HepG2 (cell line): ENCODE measurements at regions not wholly inside any gene's neighbourhood (a gene's known extent, or its start where the extent isn't known, plus 50 kb on each side); places are given as distances from the start of the nearest gene placed in this dataset.

Experiments used
- ATAC-seq: fragments of 200-7000 bp; cut with Tn5 transposase; 3 replicates; pipeline ENCODE4 v1.9.1; 2020; ENCODE audit warnings: mild to moderate bottlenecking, moderate library complexity
- BruUV-seq: library from RNA; stranded (reverse); fragments of 400-500 nt; replicated peaks from 2 replicates; lab custom pipeline; 2021; lab: Mats Ljungman, UMichigan
- CTCF ChIA-PET: fragments of 300-600 bp; formaldehyde crosslinking; extraction: SDS; loops from one replicate; lab custom pipeline; 2021; ENCODE audit warnings: low total read pairs, inconsistent platforms, low intra/inter-chr PET ratio; lab: Yijun Ruan, JAX
- POLR2A ChIA-PET: fragments of 350-600 bp; sonication (Branson Sonifier 250); formaldehyde crosslinking; loops from one replicate; lab custom pipeline; 2020; ENCODE audit warnings: antibody characterized with exemption, inconsistent platforms; lab: Yijun Ruan, JAX
- DNase-seq: peaks from one replicate; pipeline ENCODE4 v3.0.0-alpha.2; 2015; ENCODE audit warnings: low spot score
- FAIRE-seq: peaks from 3 replicates; lab custom pipeline; 2011; peaks lifted over from hg19 to GRCh38; lab: Jason Lieb, UNC
- H2AFZ ChIP-seq: one replicate; pipeline ENCODE4 v1.6.1; 2011; ENCODE audit warnings: low read length, inconsistent platforms
- H3K27ac ChIP-seq: fragments of 300-600 bp; 3 replicates; pipeline ENCODE4 v1.8.0; 2011; ENCODE audit warnings: mixed run types, mild to moderate bottlenecking, mixed read lengths, low read length, inconsistent platforms; ENCODE audit not compliant: insufficient read depth; ENCODE audit errors: extremely low read length
- H3K27me3 ChIP-seq, 2 experiments: fragments of 200-600 bp in 1 of 2; 2 replicates in 1 of 2; 3 replicates in 1 of 2; pipeline versions ENCODE4 v1.6.0 to v1.8.0; 2011; ENCODE audit warnings: low read length in 2 of 2, mild to moderate bottlenecking in 2 of 2, moderate library complexity in 2 of 2, inconsistent platforms in 1 of 2; ENCODE audit not compliant: insufficient read depth in 2 of 2, control insufficient read depth in 1 of 2
- H3K36me3 ChIP-seq, 2 experiments: fragments of 200-600 bp in 1 of 2; replicated peaks in 1 of 2; 2 replicates in 1 of 2; 3 replicates in 1 of 2; pipeline versions ENCODE4 v1.5.1 to v1.8.0; 2011; ENCODE audit warnings: low read length in 2 of 2, inconsistent platforms in 1 of 2; ENCODE audit not compliant: insufficient read depth in 2 of 2, control insufficient read depth in 1 of 2
- H3K4me1 ChIP-seq: 2 replicates; pipeline ENCODE4 v1.5.1; 2012; ENCODE audit warnings: low read length, inconsistent platforms; ENCODE audit not compliant: insufficient read depth
- H3K4me2 ChIP-seq: 2 replicates; pipeline ENCODE4 v1.6.0; 2011; ENCODE audit warnings: low read depth, low read length, inconsistent platforms
- H3K4me3 ChIP-seq, 3 experiments: fragments of 200-600 bp in 1 of 3; sonication (generic), shearing (Covaris generic) in 1 of 3; replicated peaks in 1 of 3; 2 replicates each; pipeline ENCODE4 v1.5.1; 2011 to 2016; ENCODE audit warnings: low read length in 3 of 3, inconsistent platforms in 2 of 3, low read depth in 2 of 3, mild to moderate bottlenecking in 2 of 3, control low read depth in 1 of 3, mixed read lengths in 1 of 3; ENCODE audit not compliant: insufficient read depth in 1 of 3
- H3K79me2 ChIP-seq: one replicate; pipeline ENCODE4 v1.6.1; 2011; ENCODE audit warnings: low read length, inconsistent platforms; ENCODE audit not compliant: insufficient read depth
- H3K9ac ChIP-seq: 2 replicates; pipeline ENCODE4 v1.6.0; 2011; ENCODE audit warnings: mild to moderate bottlenecking, low read depth, low read length, inconsistent platforms; ENCODE audit not compliant: insufficient read depth
- H3K9me3 ChIP-seq: 2 replicates; pipeline ENCODE4 v1.5.1; 2012; ENCODE audit warnings: mild to moderate bottlenecking, low read length
- H4K20me1 ChIP-seq: 2 replicates; pipeline ENCODE4 v1.6.0; 2011; ENCODE audit warnings: inconsistent platforms, mild to moderate bottlenecking, low read length, moderate library complexity; ENCODE audit not compliant: insufficient read depth
- ATF1 ChIP-seq: IDR thresholded peaks from 2 replicates; pipeline ENCODE4 v1.6.1; 2016; ENCODE audit warnings: mild to moderate bottlenecking, control low read depth
- FOSL2 ChIP-seq: sonication (generic); formaldehyde crosslinking; IDR thresholded peaks from 2 replicates; pipeline ENCODE4 v1.4.0; 2020; ENCODE audit warnings: missing genetic modification reagents
- JUND ChIP-seq: sonication (generic); formaldehyde crosslinking; IDR thresholded peaks from 2 replicates; pipeline ENCODE4 v1.8.0; 2022; ENCODE audit warnings: mild to moderate bottlenecking, missing genetic modification reagents
- MED1 ChIP-seq: sonication (generic); formaldehyde crosslinking; IDR thresholded peaks from 2 replicates; pipeline ENCODE4 v1.4.0; 2020; ENCODE audit warnings: missing genetic modification reagents
- NR2F6 ChIP-seq, 2 experiments: IDR thresholded peaks; 2 replicates each; pipeline ENCODE4 v1.6.1; 2016; ENCODE audit warnings: antibody characterized with exemption in 1 of 2, mild to moderate bottlenecking in 1 of 2
- POLR2AphosphoS2 ChIP-seq: IDR thresholded peaks from 2 replicates; pipeline ENCODE4 v1.6.1; 2011; ENCODE audit warnings: low read depth, low read length, improper control_type of control experiment
- RBFOX2 ChIP-seq: fragments of 200-400 bp; formaldehyde crosslinking; IDR thresholded peaks from 2 replicates; pipeline ENCODE4 v1.6.1; 2017; ENCODE audit warnings: low read depth, mild to moderate bottlenecking, low read length
- SOX13 ChIP-seq, 3 experiments: fragments of 450-650 bp in 1 of 3; sonication (generic) in 1 of 3; formaldehyde crosslinking in 1 of 3; IDR thresholded peaks in 2 of 3; conservative IDR thresholded peaks in 1 of 3; 2 replicates each; pipeline versions ENCODE4 v1.5.0 to v1.6.1; 2016 to 2020; ENCODE audit warnings: antibody characterized with exemption in 1 of 3, mild to moderate bottlenecking in 1 of 3, missing compliant biosample characterization in 1 of 3, missing genetic modification reagents in 1 of 3, moderate library complexity in 1 of 3
- SP5 ChIP-seq: IDR thresholded peaks from 2 replicates; pipeline ENCODE4 v1.6.1; 2016; ENCODE audit warnings: low read depth, borderline replicate concordance
- SRSF1 ChIP-seq: fragments of 200-400 bp; formaldehyde crosslinking; optimal IDR thresholded peaks from 2 replicates; pipeline ENCODE3; 2017; ENCODE audit warnings: mild to moderate bottlenecking, low read depth, low read length, moderate library complexity
- ZNF335 ChIP-seq: sonication (generic); formaldehyde crosslinking; IDR thresholded peaks from 2 replicates; pipeline ENCODE4 v1.4.0; 2020; ENCODE audit warnings: missing genetic modification reagents
- ZNF639 ChIP-seq: conservative IDR thresholded peaks from 2 replicates; pipeline ENCODE4 v1.6.1; 2018; ENCODE audit warnings: missing genetic modification reagents
- ZSCAN30 ChIP-seq: sonication (generic); formaldehyde crosslinking; IDR thresholded peaks from 2 replicates; pipeline ENCODE4 v1.5.0; 2020; ENCODE audit warnings: mild to moderate bottlenecking, missing genetic modification reagents
- WGBS: methylation state at CpG from one replicate; pipeline ENCODE4 v1.1.6; 2017; ENCODE audit warnings: low lambda C conversion rate; 5-methylcytosine and 5-hydroxymethylcytosine counted together
- in situ Hi-C: cut with HindIII; loops from 2 replicates; pipeline ENCODE4 v1.10.0; 2017; ENCODE audit warnings: low pct_unique_long_range_greater_than_20kb; ENCODE audit not compliant: extremely low pct_ligation_motif_present
- intact Hi-C: fragments of 100-400 bp; cut with micrococcal nuclease; formaldehyde crosslinking; loops from one replicate; pipeline ENCODE4 v1.10.0; 2022; ENCODE audit not compliant: unreplicated experiment
- TF ChIP-seq, protein P1 (sequence below): sonication (generic); formaldehyde crosslinking; IDR thresholded peaks from 2 replicates; pipeline ENCODE4 v1.4.0; 2020; ENCODE audit warnings: mild to moderate bottlenecking, missing genetic modification reagents

- peak; percentile 69 for FAIRE-seq
- ChIA-PET POLR2A (interaction anchor here (0.6 to 0.7 kb wide), 2 partner anchors 19 to 333 kb away, joined by 3 read pairs; no protein-coding TSS in a partner anchor), CTCF (no interaction called here)
- ATAC-seq, result peak; percentile 88
- no peaks in the 10 kb centered on the region for H3K9me3 ChIP-seq
- no peak overlapping the region for H2AFZ ChIP-seq
- H4K20me1 ChIP-seq, result no peaks in the 10 kb centered on the region
- peak; percentile 88 for DNase-seq
- H3K79me2 ChIP-seq, result no peaks in the 10 kb centered on the region
- H3K27me3 ChIP-seq, result no peaks in the 10 kb centered on the region
- H3K36me3 ChIP-seq, result no peaks in the 10 kb centered on the region
- no peak overlapping the region for H3K9ac ChIP-seq
- intact Hi-C loops, result loop anchor here (5.0 kb wide), 3 partner anchors 55 to 335 kb away; no protein-coding TSS in a partner anchor
- no TSS peak for BruUV-seq
- 5% methylated on average over 12 of the region's 13 CpGs for WGBS
- peaks cover 52% of the 10 kb centered on the region for H3K4me1 ChIP-seq
- H3K4me3 ChIP-seq, result peak overlapping the region; percentile 4 to 53 (median 28); a peak in 4 of 6 replicates
- in situ Hi-C loops, result no loop called here
- peak overlapping the region; percentile 10 for H3K27ac ChIP-seq
- peak overlapping the region; percentile 80 for H3K4me2 ChIP-seq
- no peak for TF ChIP-seq ATF1 (CRISPR knock-in tag)
- TF ChIP-seq JUND (CRISPR knock-in tag), result peak; percentile 65
- no peak for TF ChIP-seq ZNF639 (CRISPR knock-in tag)
- no peak for TF ChIP-seq SRSF1
- TF ChIP-seq NR2F6 (IDR thresholded peaks at IDR 0.05), result peak; percentile 63
- peak; percentile 75 for TF ChIP-seq NR2F6 (CRISPR knock-in tag; IDR thresholded peaks at IDR 0.05)
- no peak for TF ChIP-seq ZSCAN30 (CRISPR knock-in tag)
- peak; percentile 60 for TF ChIP-seq SP5 (CRISPR knock-in tag)
- peak; percentile 96 for TF ChIP-seq FOSL2
- no peak for TF ChIP-seq SOX13 (IDR thresholded peaks at IDR 0.05)
- 0 out of 4 replicates have a peak, but pooled peaks of 1 of the 2 experiments have one; percentile 30 for TF ChIP-seq SOX13 (CRISPR knock-in tag; conservative IDR thresholded peaks at IDR 0.05 in 1 of 2, IDR thresholded peaks at IDR 0.05 in 1 of 2)
- TF ChIP-seq, protein P1, sequence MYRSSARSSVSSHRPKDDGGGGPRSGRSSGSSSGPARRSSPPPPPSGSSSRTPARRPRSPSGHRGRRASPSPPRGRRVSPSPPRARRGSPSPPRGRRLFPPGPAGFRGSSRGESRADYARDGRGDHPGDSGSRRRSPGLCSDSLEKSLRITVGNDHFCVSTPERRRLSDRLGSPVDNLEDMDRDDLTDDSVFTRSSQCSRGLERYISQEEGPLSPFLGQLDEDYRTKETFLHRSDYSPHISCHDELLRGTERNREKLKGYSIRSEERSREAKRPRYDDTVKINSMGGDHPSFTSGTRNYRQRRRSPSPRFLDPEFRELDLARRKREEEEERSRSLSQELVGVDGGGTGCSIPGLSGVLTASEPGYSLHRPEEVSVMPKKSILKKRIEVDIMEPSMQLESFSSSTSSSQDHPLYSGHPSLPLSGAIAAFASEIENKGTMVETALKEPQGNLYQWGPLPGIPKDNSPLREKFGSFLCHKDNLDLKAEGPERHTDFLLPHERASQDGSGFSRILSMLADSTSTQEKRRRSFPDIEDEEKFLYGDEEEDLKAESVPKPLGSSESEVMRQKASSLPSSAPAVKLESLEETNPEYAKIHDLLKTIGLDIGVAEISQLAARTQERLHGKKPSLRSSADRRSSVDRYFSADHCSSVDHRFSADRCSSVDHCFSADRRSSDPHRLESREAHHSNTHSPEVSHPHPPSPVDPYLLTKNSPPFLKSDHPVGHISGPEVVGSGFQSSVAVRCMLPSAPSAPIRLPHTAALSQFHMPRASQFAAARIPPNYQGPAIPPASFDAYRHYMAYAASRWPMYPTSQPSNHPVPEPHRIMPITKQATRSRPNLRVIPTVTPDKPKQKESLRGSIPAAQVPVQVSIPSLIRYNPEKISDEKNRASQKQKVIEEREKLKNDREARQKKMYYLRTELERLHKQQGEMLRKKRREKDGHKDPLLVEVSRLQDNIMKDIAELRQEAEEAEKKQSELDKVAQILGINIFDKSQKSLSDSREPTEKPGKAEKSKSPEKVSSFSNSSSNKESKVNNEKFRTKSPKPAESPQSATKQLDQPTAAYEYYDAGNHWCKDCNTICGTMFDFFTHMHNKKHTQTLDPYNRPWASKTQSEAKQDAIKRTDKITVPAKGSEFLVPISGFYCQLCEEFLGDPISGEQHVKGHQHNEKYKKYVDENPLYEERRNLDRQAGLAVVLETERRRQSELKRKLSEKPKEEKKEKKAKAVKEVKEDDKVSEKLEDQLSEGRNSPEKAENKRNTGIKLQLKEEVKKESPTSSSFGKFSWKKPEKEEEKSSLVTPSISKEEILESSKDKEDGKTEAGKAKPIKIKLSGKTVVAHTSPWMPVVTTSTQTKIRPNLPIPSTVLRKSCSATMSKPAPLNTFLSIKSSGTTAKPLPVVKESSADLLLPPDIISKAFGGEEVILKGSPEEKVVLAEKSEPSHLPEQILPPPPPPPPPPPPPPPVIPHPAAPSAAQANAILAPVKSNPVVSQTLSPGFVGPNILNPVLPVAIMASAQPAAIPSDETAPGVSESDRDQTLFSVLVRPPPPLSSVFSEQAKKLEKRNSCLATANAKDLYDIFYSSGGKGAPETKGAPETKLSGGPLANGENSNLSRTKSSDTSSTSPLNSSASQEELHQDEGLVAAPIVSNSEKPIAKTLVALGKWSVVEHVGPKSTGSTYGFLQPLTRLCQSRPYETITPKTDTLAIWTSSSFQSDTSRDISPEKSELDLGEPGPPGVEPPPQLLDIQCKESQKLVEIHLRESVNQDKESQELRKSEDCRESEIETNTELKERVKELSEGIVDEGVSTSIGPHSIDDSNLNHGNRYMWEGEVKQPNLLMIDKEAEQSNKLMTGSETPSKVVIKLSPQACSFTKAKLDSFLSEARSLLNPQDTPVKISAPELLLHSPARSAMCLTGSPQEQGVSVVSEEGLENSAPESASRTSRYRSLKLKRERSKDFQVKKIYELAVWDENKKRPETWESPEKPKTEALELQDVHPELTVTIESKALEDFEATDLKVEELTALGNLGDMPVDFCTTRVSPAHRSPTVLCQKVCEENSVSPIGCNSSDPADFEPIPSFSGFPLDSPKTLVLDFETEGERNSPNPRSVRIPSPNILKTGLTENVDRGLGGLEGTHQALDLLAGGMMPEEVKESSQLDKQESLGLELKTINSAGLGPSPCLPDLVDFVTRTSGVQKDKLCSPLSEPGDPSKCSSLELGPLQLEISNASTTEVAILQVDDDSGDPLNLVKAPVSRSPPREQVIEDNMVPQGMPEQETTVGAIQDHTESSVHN, result no peak
- TF ChIP-seq MED1, result 0 out of 2 replicates have a peak, but pooled peaks have one; percentile 21
- no peak for TF ChIP-seq ZNF335 (CRISPR knock-in tag)
- TF ChIP-seq POLR2AphosphoS2, result no peak
- no peak for TF ChIP-seq RBFOX2
Measured at GRCh38 chr13:40401911-40402776, 264.3 kb downstream of the FOXO1 start.
